ENCODE measurements at regions not wholly inside any gene's neighbourhood (a gene's known extent, or its start where the extent isn't known, plus 50 kb on each side); places are given as distances from the start of the nearest gene placed in this dataset.

- DNase-seq (ENCODE audit: low spot score) (no peak), ATAC-seq (no peak)
- no peaks in the 10 kb centered on the region for H3K27me3 Mint-ChIP-seq (ENCODE audit: insufficient read depth, low read depth, poor library complexity)
- no peaks in the 10 kb centered on the region for H3K79me2 ChIP-seq (replicated peaks; ENCODE audit: insufficient read depth)
- H3K4me2 ChIP-seq, result no peak overlapping the region
- H3K9me2 ChIP-seq (ENCODE audit: insufficient read depth), result no peaks in the 10 kb centered on the region
- H3K4me3 ChIP-seq, result no peak overlapping the region
- H3K36me3 ChIP-seq (ENCODE audit: insufficient read depth), result no peaks in the 10 kb centered on the region
- H3F3A ChIP-seq (replicated peaks; ENCODE audit: low read depth), result no peaks in the 10 kb centered on the region
- H3K27ac Mint-ChIP-seq, result no peak overlapping the region
- no peaks in the 10 kb centered on the region for H3K27me3 ChIP-seq (ENCODE audit: insufficient read depth)
- no peaks in the 10 kb centered on the region for H3K9me3 Mint-ChIP-seq
- H3K36me3 Mint-ChIP-seq (ENCODE audit: low read depth), result no peaks in the 10 kb centered on the region
- H3K4me1 Mint-ChIP-seq, result no peaks in the 10 kb centered on the region; the same call in 1 of the 3 replicates
- no peaks in the 10 kb centered on the region for H4K20me1 ChIP-seq (replicated peaks; ENCODE audit: insufficient read depth)
- no peak overlapping the region for H3K4me3 Mint-ChIP-seq
- no peak overlapping the region for H3K27ac ChIP-seq (ENCODE audit: low read depth)
- no peak overlapping the region for H2AFZ ChIP-seq
- TF ChIP-seq, protein P1, sequence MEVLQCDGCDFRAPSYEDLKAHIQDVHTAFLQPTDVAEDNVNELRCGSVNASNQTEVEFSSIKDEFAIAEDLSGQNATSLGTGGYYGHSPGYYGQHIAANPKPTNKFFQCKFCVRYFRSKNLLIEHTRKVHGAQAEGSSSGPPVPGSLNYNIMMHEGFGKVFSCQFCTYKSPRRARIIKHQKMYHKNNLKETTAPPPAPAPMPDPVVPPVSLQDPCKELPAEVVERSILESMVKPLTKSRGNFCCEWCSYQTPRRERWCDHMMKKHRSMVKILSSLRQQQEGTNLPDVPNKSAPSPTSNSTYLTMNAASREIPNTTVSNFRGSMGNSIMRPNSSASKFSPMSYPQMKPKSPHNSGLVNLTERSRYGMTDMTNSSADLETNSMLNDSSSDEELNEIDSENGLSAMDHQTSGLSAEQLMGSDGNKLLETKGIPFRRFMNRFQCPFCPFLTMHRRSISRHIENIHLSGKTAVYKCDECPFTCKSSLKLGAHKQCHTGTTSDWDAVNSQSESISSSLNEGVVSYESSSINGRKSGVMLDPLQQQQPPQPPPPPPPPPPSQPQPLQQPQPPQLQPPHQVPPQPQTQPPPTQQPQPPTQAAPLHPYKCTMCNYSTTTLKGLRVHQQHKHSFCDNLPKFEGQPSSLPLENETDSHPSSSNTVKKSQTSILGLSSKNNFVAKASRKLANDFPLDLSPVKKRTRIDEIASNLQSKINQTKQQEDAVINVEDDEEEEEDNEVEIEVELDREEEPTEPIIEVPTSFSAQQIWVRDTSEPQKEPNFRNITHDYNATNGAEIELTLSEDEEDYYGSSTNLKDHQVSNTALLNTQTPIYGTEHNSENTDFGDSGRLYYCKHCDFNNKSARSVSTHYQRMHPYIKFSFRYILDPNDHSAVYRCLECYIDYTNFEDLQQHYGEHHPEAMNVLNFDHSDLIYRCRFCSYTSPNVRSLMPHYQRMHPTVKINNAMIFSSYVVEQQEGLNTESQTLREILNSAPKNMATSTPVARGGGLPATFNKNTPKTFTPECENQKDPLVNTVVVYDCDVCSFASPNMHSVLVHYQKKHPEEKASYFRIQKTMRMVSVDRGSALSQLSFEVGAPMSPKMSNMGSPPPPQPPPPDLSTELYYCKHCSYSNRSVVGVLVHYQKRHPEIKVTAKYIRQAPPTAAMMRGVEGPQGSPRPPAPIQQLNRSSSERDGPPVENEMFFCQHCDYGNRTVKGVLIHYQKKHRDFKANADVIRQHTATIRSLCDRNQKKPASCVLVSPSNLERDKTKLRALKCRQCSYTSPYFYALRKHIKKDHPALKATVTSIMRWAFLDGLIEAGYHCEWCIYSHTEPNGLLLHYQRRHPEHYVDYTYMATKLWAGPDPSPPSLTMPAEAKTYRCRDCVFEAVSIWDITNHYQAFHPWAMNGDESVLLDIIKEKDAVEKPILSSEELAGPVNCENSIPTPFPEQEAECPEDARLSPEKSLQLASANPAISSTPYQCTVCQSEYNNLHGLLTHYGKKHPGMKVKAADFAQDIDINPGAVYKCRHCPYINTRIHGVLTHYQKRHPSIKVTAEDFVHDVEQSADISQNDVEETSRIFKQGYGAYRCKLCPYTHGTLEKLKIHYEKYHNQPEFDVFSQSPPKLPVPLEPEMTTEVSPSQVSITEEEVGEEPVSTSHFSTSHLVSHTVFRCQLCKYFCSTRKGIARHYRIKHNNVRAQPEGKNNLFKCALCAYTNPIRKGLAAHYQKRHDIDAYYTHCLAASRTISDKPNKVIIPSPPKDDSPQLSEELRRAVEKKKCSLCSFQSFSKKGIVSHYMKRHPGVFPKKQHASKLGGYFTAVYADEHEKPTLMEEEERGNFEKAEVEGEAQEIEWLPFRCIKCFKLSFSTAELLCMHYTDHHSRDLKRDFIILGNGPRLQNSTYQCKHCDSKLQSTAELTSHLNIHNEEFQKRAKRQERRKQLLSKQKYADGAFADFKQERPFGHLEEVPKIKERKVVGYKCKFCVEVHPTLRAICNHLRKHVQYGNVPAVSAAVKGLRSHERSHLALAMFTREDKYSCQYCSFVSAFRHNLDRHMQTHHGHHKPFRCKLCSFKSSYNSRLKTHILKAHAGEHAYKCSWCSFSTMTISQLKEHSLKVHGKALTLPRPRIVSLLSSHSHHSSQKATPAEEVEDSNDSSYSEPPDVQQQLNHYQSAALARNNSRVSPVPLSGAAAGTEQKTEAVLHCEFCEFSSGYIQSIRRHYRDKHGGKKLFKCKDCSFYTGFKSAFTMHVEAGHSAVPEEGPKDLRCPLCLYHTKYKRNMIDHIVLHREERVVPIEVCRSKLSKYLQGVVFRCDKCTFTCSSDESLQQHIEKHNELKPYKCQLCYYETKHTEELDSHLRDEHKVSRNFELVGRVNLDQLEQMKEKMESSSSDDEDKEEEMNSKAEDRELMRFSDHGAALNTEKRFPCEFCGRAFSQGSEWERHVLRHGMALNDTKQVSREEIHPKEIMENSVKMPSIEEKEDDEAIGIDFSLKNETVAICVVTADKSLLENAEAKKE (CRISPR knock-in tag; IDR thresholded peaks at IDR 0.05), result no peak
- TF ChIP-seq, protein P2, sequence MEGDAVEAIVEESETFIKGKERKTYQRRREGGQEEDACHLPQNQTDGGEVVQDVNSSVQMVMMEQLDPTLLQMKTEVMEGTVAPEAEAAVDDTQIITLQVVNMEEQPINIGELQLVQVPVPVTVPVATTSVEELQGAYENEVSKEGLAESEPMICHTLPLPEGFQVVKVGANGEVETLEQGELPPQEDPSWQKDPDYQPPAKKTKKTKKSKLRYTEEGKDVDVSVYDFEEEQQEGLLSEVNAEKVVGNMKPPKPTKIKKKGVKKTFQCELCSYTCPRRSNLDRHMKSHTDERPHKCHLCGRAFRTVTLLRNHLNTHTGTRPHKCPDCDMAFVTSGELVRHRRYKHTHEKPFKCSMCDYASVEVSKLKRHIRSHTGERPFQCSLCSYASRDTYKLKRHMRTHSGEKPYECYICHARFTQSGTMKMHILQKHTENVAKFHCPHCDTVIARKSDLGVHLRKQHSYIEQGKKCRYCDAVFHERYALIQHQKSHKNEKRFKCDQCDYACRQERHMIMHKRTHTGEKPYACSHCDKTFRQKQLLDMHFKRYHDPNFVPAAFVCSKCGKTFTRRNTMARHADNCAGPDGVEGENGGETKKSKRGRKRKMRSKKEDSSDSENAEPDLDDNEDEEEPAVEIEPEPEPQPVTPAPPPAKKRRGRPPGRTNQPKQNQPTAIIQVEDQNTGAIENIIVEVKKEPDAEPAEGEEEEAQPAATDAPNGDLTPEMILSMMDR (conservative IDR thresholded peaks at IDR 0.05; ENCODE audit: low read depth in 2 of 2), result no peak
- TF ChIP-seq CREB1 (CRISPR knock-in tag; IDR thresholded peaks at IDR 0.05; ENCODE audit: low read depth) (no peak), JUNB (IDR thresholded peaks at IDR 0.05; ENCODE audit: unreplicated experiment) (no peak), ETS1 (IDR thresholded peaks at IDR 0.05) (no peak), REST (IDR thresholded peaks at IDR 0.05; ENCODE audit: unreplicated experiment) (no peak), ZNF114 (CRISPR knock-in tag; IDR thresholded peaks at IDR 0.05) (no peak), STAT1 (IDR thresholded peaks at IDR 0.05; ENCODE audit: unreplicated experiment) (no peak), ZNF331 (CRISPR knock-in tag; IDR thresholded peaks at IDR 0.05; ENCODE audit: low read depth) (no peak), NANOG (IDR thresholded peaks at IDR 0.05; ENCODE audit: borderline replicate concordance) (no peak), EZH2phosphoT487 (IDR thresholded peaks at IDR 0.05; ENCODE audit: unreplicated experiment) (no peak), POLR2AphosphoS5 (IDR thresholded peaks at IDR 0.05; ENCODE audit: low read depth) (no peak), EZH2 (IDR thresholded peaks at IDR 0.05; ENCODE audit: low read depth, unreplicated experiment) (no peak)
- H3K4me1 ChIP-seq (ENCODE audit: insufficient read depth), result no peaks in the 10 kb centered on the region
Observed at GRCh38 chr7:142488842-142489241, 231.0 kb upstream of the PRSS58 start.

Data from GM23338 (cell line).